GM12891 (cell line): ENCODE measurements at regions not wholly inside any gene's neighbourhood (a gene's known extent, or its start where the extent isn't known, plus 50 kb on each side); places are given as distances from the start of the nearest gene placed in this dataset.

Source experiments
- DNase-seq: peaks from one replicate; pipeline ENCODE4 v3.0.0; 2011; ENCODE audit warnings: low spot score; ENCODE audit not compliant: insufficient read length
- FAIRE-seq: peaks from 2 replicates; lab custom pipeline; 2011; peaks lifted over from hg19 to GRCh38; lab: Jason Lieb, UNC
- PAX5 ChIP-seq: IDR thresholded peaks from 2 replicates; pipeline ENCODE4 v1.6.1; 2011; ENCODE audit warnings: low read length, moderate library complexity, mild to moderate bottlenecking; ENCODE audit not compliant: insufficient read depth, severe bottlenecking
- POLR2A ChIP-seq: IDR thresholded peaks from 2 replicates; pipeline ENCODE4 v1.6.1; 2011; ENCODE audit warnings: low read depth, low read length, control low read depth
- POLR2AphosphoS5 ChIP-seq: IDR thresholded peaks from 2 replicates; pipeline ENCODE4 v1.6.1; 2011; ENCODE audit warnings: low read depth, low read length, control low read depth
- POU2F2 ChIP-seq: IDR thresholded peaks from 2 replicates; pipeline ENCODE4 v1.6.1; 2011; ENCODE audit warnings: low read depth, mild to moderate bottlenecking, control low read depth, low read length, moderate library complexity
- SPI1 ChIP-seq: IDR thresholded peaks from 2 replicates; pipeline ENCODE4 v1.6.1; 2011; ENCODE audit warnings: low read depth, low read length, control low read depth
- TAF1 ChIP-seq: IDR thresholded peaks from 2 replicates; pipeline ENCODE4 v1.6.1; 2011; ENCODE audit warnings: low read depth, low read length, control low read depth

- TF ChIP-seq POU2F2: no peak
- TF ChIP-seq POLR2A: no peak
- TF ChIP-seq TAF1: no peak
- TF ChIP-seq PAX5: no peak
- no peak for TF ChIP-seq POLR2AphosphoS5
- TF ChIP-seq SPI1: no peak
- DNase-seq (no peak), FAIRE-seq (no peak)
Measured at GRCh38 chr17:36752096-36752888, 150.9 kb downstream of the MRM1 start.

GRCh38 chr17:36755586-36755985 lies 154.2 kb downstream of the MRM1 start:
- no peak for FAIRE-seq

GRCh38 chr17:36756695-36757094 lies 155.3 kb downstream of the MRM1 start:
- no peak for DNase-seq
- no peak for FAIRE-seq
- no peak for TF ChIP-seq POLR2AphosphoS5
- TF ChIP-seq POLR2A: no peak
- TF ChIP-seq SPI1: no peak

More at GRCh38 chr17:36755586-36755985, 154.2 kb downstream of the MRM1 start:
- no peak for DNase-seq
- no peak for TF ChIP-seq POU2F2
- TF ChIP-seq POLR2A: no peak
- TF ChIP-seq TAF1: no peak
- TF ChIP-seq SPI1: no peak
- no peak for TF ChIP-seq PAX5
- TF ChIP-seq POLR2AphosphoS5: no peak

GRCh38 chr17:36760425-36760824 lies 159.0 kb downstream of the MRM1 start:
- FAIRE-seq (no peak), DNase-seq (no peak)

GRCh38 chr17:36761203-36761950 lies 160.0 kb downstream of the MRM1 start:
- TF ChIP-seq TAF1: no peak
- TF ChIP-seq POU2F2: no peak
- no peak for TF ChIP-seq PAX5
- TF ChIP-seq POLR2A: no peak
- TF ChIP-seq SPI1: no peak
- no peak for TF ChIP-seq POLR2AphosphoS5
- FAIRE-seq (no peak), DNase-seq (no peak)

More at GRCh38 chr17:36760425-36760824, 159.0 kb downstream of the MRM1 start:
- TF ChIP-seq PAX5: no peak
- TF ChIP-seq SPI1: no peak
- TF ChIP-seq POU2F2: no peak
- no peak for TF ChIP-seq POLR2AphosphoS5
- TF ChIP-seq TAF1: no peak
- no peak for TF ChIP-seq POLR2A

GRCh38 chr17:36765436-36766043 lies 164.2 kb downstream of the MRM1 start:
- FAIRE-seq (no peak), DNase-seq (no peak)
- TF ChIP-seq PAX5 (no peak), TAF1 (no peak), POU2F2 (no peak), POLR2AphosphoS5 (no peak), SPI1 (no peak), POLR2A (no peak)

- DNase-seq: no peak
- TF ChIP-seq POLR2AphosphoS5 (no peak), SPI1 (no peak), POU2F2 (no peak), TAF1 (no peak), POLR2A (no peak), PAX5 (no peak)
- FAIRE-seq: no peak
Measured at GRCh38 chr17:36768394-36768793, 167.0 kb downstream of the MRM1 start.

GRCh38 chr17:36773039-36773438 lies 164.2 kb upstream of the LHX1 start:
- FAIRE-seq: no peak
- TF ChIP-seq TAF1: no peak
- TF ChIP-seq POU2F2: no peak
- TF ChIP-seq POLR2AphosphoS5: no peak
- TF ChIP-seq POLR2A: no peak
- TF ChIP-seq PAX5: no peak
- no peak for DNase-seq

- no peak for TF ChIP-seq POU2F2
- no peak for TF ChIP-seq PAX5
- no peak for TF ChIP-seq SPI1
- no peak for TF ChIP-seq POLR2A
- TF ChIP-seq TAF1: no peak
- TF ChIP-seq POLR2AphosphoS5: no peak
- FAIRE-seq (no peak), DNase-seq (no peak)
Measured at GRCh38 chr17:36777118-36777517, 160.2 kb upstream of the LHX1 start.
